Forelimb muscle (tissue), 1 donor: ENCODE measurements at regions not wholly inside any gene's neighbourhood (a gene's known extent, or its start where the extent isn't known, plus 50 kb on each side); places are given as distances from the start of the nearest gene placed in this dataset.
"Not testable (repeated sequence)": the region's sequence is repeated elsewhere in the genome, so short reads cannot be mapped to it uniquely, and the experiment has no call there.

Experiments
- DNase-seq: peaks from one replicate; pipeline ENCODE4 v3.0.0-alpha.2; 2013; ENCODE audit warnings: low read depth

GRCh38 chr14:85050180-85050579 is 479.8 kb upstream of the FLRT2 start:
- DNase-seq, result no peak

- no peak for DNase-seq
Observed at GRCh38 chr14:85052646-85053045, 477.3 kb upstream of the FLRT2 start.

- DNase-seq, result no peak
Observed at GRCh38 chr14:85054178-85054577, 475.8 kb upstream of the FLRT2 start.

DNA sequence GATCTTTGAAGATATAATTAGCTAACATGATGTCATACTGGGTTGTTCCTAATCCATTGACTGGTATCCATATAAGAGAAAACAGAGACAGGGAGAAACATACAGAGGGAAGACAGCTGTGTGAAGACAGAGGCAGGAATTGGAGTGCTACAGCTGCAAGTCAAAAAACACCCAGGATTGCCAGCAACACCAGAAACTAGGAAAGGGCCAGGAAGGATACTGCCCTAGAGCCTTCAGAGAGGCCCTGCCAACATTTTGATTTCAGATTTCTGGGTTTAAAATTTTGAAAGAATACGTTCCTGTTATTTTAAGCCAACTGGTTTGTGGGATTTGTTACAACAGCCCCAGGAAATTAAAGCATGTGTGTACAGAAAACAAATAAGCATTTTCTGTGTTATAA is 473.7 kb upstream of the FLRT2 start:
- DNase-seq, result no peak

DNA sequence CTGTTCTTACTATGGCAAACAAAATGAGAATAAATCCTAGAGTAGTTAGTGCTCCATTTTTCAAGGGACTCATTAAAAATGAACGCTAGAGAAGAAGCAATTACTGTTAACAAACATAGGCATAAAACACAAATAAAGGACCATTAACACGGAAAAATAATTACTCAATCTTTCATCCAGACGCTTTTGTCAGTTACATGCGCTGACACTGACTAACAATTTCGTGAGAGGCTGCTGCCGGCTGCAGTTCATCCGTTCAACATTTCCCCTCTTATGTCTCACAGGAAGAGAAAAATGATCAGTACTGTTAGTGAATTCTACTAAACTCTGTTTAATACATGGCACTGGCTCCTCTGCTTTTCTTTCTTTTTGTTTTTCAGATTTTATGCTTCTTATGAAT is 472.7 kb upstream of the FLRT2 start:
- DNase-seq, result no peak

- DNase-seq, result no peak
Observed at GRCh38 chr14:85058150-85058549, 471.8 kb upstream of the FLRT2 start.

DNA sequence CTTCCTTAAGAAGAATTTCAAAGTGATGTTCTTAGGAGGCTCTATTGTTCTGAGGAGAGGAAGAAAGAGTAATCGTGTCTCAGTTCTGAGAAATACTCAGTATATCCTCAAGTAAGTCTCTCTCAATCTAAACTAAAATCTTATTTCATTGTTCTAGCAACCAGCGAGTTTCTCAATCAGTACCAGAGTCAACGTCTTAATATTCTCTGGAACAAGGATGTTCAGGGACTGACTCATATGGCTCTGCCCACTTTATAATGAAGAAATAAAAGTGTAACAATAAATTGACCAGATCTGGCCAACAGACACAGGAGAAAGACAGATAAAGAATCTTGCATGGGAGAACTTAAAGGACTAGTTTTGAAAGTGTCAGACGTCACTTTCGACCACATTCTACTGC is 469.8 kb upstream of the FLRT2 start:
- no peak for DNase-seq

DNA sequence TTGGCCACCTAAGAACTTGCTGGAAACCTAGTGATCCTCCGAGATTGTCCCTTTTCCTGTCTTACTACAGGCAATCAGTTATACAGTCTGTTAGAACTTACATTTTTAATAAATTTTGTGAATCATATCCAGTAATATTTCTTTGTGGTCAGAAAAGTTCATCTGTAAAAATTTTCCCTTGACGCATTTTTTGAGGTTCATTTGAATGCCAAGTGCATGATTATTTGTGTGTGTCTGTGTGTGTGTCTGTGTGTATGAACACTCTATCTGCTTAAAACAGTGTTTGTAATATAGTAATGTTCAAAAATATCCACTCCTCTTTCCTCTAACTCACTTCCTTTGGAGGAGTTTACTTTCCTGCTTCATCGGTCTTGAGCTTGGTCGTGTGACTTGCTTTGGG is 468.7 kb upstream of the FLRT2 start:
- DNase-seq, result no peak

DNA sequence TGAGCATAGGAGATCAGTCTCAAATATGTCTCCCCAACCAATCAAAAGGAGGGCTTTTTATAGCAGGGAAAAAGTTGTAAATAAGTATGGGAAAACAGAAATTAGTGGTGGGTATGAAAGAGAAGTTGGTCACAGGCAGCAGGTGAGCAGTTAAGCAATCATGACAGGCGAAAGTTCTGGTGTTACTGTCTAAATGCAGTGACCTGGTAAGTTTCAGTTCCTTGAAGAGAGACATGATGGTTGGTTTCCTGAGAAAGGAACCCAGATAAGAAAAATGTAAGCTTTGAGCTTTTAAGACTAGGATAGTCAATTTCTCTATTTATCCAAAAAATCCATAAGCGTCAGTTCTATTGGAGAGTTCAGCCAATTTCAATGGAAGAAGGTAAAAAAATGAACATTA is 466.2 kb upstream of the FLRT2 start:
- DNase-seq, result no peak

- DNase-seq, result no peak
Observed at GRCh38 chr14:85071447-85071846, 458.5 kb upstream of the FLRT2 start.

GRCh38 chr14:85074955-85075354 is 455.0 kb upstream of the FLRT2 start:
- no peak for DNase-seq

DNA sequence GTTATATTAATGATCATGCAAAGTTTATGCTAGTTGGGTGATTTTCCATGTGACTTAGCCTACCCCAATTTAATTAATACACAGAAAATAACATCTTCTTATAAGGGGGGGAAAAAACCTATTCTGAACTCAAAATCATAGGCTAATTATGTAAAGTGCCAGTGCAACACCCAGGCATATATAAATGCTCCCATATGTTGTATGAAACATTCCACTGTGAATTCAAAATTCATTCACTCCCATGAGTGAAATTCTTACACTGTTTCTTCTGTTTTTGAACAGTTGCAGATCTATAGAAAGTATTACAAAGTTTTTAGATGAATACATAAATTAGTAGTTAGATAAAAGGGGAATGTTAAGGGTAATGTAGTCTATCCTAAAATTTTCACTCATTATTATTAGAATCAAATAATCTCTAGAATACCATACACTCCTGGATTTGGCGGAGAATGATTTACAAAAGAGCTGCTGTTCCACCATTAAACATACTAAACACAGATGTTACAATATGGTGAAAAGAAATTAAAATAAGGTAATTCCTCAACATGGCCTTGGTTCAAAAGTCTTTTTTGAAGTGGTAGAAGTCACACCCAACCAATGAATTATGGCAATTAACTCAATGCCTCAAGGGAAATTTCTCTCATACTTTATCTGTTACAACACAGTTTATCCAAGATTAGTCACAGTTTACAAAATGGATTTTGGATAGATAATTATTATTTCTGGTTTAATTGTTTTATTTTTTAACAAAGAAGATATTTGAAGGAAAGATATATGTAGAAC is 454.1 kb upstream of the FLRT2 start:
- no peak for DNase-seq

DNA sequence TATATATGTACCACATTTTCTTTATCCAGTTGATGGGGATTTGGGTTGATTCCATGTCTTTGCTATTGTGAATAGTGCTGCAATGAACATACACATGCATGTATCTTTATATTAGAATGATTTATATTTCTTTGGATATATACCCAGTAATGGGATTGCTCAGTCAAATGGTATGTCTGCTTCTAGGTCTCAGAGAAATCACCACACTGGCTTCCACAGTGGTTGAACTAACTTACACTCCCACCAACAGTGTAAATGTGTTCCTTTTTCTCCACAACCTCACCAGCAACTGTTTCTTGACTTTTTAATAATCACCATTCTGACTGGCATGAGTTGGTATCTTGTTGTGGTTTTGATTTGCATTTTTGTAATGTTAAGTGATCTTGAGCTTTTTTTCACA is 452.2 kb upstream of the FLRT2 start:
- DNase-seq, result not testable (repeated sequence)

DNA sequence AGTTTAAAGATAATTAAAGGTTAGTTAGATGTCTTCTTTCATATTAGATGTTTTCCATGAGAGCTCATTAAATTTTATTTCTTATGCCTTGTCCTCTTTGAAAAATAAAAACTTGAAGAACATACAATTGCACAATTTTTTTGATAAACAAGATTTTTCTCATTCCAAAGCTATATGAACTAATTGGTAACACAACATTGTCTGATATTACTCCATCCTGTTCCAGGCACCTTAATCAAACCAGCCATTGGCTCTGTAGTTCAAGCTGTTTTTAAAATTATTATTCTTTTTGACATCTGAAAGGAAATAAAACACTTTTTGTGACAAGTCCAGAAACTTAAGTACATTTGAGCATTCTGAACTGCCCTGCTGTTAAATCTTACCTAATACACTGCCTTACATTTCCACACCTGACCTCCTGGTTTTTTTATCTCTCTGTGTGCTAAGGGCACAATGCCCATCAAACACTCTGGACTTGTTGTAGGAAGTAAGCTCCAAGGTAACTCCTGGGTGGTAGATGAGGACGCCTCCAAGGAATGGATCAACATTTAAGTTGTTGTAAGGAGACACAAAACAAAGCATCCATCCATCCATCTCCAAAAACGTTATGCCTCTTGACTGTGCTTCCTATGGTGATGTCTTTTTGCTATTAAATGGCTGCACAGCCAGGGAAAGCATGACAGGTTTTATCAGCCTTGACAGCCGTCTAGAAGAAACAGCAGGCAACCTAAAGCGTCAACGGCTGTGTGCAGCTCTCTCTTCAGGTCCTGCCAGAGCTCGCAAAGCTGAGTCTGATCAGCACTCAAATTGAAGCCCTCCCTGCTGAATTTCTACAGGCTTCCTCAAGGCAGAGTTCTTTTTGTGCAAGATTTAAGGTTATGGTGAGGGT is 449.9 kb upstream of the FLRT2 start:
- DNase-seq, result no peak

GRCh38 chr14:85084344-85084743 is 445.6 kb upstream of the FLRT2 start:
- DNase-seq, result no peak

DNA sequence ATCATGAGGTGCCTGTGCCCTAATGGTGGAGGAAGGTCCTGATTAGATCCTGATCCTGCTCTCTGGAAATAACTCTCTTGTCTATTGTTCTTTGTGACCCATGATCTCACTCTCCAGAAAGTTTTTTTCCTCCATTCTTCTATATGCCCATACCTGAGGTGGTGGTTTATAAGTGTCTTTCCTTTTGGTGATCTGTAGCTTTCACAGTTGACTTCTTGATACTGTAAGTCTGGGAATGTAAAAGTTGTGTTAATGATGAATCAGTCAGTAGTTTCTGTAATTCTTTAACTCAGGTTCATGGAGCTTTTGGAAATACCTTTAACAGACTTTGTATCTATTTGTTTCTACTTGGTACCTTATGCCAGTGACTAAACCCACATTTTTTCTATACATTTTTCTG is 444.0 kb upstream of the FLRT2 start:
- DNase-seq, result no peak

DNA sequence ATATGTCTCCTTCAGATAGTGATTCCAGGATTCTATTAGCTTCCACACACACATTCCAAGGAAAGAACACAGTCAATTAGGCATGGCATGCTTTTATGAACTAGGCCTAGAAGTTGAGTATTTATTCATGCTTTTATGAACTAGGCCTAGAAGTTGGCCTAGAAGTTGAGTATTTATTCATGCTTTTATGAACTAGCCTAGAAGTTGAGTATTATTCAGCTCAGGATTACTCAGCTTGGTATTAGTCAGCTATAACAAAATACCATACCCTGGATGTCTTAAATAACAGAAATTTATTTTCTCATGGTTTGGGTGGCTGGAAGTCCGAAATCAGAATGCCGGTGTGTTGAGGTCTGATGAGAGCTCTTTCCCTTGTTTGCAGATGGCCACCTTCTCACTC is 442.7 kb upstream of the FLRT2 start:
- no peak for DNase-seq

GRCh38 chr14:85088192-85088591 is 441.8 kb upstream of the FLRT2 start:
- DNase-seq, result no peak

DNA sequence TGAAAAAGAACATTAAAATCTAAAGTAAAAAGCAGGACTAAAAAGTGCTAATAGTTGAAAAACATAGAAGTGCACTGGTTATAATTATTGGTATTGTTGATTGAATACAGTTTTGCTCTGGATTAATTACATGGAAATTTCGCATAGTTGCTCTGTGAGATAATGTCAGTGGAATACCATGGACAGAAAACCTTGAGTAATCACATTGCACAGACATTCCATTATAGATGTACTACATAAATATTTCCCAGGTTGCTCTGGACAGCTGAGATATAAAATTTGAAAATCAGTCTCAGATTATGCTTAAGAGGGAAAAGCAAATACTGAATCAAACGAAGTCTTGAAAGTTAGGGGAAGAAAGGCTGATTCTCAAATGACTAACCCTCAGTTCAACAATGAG is 439.3 kb upstream of the FLRT2 start:
- DNase-seq, result no peak

DNA sequence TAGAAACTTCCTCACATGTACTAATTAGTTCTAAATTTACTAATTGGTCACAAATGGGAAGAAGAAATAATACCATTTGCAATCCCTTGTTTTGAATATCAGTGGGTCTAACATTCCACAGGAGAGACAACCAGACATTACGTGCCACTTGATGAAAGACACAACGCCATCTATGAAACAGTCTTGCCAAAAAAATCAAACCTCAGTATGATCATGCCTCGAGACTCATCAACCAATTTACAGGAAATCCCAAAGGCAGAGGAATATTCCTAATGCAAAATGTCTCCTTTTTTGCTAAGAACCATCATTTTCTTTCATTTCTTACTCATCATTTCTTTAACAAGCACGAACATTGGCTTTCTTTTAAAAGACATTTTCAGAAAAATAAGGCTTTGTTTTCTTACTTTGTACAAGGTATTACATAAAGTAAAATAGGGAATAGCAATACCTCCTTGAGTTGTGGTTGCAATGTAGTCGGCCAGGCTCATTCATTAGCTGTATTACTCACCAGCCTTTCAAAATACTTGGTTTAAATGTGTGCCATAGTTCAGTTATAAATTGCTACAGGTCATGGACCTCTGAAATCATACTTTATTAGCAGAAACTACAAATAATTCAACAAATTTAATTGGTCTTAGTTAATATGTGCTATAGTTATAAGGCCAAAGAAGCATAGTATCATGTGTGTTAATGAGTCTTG is 436.2 kb upstream of the FLRT2 start:
- DNase-seq, result no peak

- DNase-seq, result no peak
Observed at GRCh38 chr14:85102591-85102990, 427.4 kb upstream of the FLRT2 start.

DNA sequence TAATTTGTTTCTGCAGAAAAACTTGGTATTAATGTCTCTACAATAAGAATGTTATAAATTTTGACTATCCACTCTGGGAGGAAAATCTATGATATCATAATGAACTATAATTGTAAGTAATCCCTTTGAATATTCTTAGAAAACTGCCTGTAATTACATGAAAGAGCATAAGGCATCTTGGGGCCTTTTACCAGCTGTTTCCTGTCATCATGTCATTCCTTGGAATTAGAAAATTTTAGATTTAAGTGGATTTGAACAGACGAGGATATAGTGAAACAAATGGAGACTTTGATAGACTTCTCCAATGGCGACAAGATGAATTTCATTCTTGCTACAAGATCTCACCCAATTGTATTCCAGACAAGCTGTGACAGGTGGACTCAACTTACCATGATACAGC is 423.4 kb upstream of the FLRT2 start:
- DNase-seq, result no peak

GRCh38 chr14:85112762-85113161 is 417.2 kb upstream of the FLRT2 start:
- DNase-seq, result no peak
